ENCODE measurements at regions not wholly inside any gene's neighbourhood (a gene's known extent, or its start where the extent isn't known, plus 50 kb on each side); places are given as distances from the start of the nearest gene placed in this dataset.
A peak's percentile ranks its signal among the peaks of the same experiment; 100 is the strongest.

GRCh38 chr1:209446356-209446755 lies 137.2 kb upstream of the CAMK1G start:
- no peak for DNase-seq

DNA sequence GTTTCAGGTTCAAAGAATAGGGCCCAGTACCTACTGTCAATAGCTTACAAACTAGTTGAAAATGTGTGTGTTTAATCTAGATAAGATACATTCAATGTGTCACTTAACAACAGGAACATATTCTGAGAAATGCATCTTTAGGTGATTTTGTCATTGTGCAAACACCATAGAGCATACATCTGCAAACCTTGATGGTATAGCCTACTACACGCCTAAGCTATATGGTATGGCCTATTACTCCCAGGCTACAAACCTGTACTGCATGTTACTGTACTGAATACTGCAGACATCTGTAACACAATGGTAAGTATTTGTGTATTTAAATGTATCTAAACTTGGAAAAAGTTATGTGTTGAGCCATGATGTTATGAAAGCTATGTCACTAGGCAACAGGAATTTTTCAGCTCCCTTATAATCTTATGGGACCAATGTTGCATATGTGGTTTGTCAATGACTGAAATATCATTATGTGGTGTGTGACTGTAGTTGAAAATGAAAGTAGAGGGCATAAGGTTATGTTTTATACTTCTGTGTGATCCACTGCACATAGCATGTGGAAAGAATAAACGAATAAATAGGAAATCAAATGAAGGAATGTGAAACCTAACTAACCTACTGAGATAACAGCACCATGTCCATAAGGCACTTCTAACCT lies 129.0 kb upstream of the CAMK1G start:
- no peak for DNase-seq

- no peak for DNase-seq
These were observed 128.4 kb upstream of the CAMK1G start for GRCh38 chr1:209455145-209455544.

DNA sequence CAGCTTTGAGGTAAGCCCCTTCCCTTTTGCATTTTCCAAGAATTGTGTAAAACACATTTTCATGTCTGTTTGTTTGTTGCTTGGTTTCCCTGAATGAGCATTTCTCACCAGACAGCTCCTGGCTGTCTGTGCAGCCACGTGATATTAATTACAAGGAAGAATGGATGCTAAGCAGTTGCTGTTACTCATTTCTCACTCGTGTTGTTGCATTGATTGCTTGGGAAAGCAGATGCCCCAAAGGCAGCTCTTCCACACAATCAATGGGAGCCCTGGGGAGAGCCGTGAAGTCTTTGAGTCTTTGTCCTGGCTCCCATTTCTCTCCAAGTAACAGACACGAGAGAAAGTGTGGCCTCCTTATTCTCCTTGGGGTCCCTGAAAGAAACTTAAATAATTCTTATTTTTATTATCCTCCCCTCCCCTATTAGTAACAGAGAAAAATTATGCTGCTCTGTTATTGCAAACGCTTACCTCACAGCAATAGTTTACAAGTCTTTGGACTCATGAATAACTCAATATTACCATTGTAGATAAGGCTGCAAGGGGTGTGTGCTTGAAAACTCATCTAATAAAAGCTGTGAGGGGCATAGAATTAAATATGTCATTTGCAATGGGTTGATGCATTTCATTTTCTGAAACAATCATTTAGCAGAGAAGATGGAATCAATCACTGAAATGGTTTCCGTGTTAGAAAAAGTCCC lies 127.7 kb upstream of the CAMK1G start:
- no peak for DNase-seq

GRCh38 chr1:209456878-209457277 lies 126.6 kb upstream of the CAMK1G start:
- no peak for DNase-seq

DNA sequence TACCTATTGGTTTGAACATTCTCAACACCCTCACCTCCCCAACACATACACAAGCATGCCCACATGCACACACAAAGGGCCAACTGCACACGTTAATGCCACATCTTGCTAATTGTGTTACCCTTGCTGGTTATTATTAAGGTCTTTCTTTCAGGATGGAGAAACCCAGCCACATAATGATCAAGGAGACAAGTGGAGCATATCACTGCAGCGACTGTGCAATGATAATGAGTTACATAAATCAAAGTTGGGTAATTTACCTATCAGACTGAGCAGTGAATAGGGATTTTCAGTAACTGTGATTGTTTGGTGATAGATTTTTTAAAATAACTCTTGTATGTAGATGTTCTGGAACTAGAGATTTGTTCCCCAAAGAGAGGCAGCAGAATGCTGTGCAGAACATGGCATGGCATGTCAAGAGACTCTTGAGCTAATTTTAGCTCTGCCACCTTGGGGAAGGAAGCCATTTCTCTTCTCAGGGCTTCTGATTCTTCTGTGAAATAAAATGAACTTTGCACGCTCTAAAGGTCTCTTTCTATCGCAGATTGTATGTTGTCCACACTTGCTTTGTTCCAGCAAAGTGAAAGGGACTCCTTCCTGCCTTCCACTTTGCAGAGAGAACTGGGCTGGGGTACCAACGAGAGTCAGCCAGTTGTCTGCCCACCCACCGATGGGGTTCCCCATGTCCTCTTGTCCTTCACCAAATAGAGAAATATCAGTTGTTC lies 126.0 kb upstream of the CAMK1G start:
- DNase-seq, result no peak

DNA sequence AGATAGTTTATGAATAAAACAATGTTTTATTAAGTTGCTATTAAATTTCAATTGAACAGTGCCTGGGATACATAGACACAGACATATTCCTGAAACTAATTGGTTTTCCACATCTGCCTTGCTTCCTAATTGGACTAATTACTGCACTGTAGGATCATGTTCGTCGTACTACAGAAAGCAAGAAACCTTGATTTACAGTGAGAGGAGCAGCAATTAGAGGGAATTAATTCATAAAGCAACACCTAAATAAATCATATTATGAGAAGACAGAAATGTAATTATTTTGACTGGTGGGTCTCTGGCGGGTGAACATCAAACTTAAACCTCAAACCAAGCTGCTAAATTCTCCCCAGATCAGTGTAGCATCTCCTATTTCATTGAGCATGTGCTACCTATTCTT lies 124.6 kb upstream of the CAMK1G start:
- DNase-seq, result no peak

GRCh38 chr1:209461168-209461567 lies 122.3 kb upstream of the CAMK1G start:
- DNase-seq, result no peak

- no peak for DNase-seq
These were observed 121.1 kb upstream of the CAMK1G start for GRCh38 chr1:209462433-209462832.

GRCh38 chr1:209463441-209463840 lies 120.1 kb upstream of the CAMK1G start:
- DNase-seq, result no peak

DNA sequence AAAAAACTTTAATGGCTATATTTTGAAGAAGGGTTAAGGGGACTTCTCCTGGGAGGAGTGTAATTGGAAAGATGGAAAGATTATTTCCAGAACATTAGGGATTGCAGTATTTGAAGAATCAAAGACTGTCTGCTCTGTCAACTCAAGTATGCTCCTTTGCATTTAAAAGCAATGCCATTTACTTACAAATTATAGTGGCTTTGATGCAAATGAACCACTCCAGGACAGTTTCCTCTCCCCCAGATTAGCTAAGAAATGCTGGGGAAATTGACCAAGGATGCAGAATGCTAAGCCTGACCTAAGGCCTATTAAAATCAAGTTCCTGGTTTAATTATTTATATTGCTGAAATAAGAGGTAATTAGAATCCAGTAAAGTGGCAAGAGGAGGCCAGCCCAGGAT lies 110.5 kb upstream of the CAMK1G start:
- no peak for DNase-seq

- DNase-seq, result no peak
These were observed 103.2 kb upstream of the CAMK1G start for GRCh38 chr1:209480345-209480744.

- no peak for DNase-seq
These were observed 99.8 kb upstream of the CAMK1G start for GRCh38 chr1:209483691-209484090.

DNA sequence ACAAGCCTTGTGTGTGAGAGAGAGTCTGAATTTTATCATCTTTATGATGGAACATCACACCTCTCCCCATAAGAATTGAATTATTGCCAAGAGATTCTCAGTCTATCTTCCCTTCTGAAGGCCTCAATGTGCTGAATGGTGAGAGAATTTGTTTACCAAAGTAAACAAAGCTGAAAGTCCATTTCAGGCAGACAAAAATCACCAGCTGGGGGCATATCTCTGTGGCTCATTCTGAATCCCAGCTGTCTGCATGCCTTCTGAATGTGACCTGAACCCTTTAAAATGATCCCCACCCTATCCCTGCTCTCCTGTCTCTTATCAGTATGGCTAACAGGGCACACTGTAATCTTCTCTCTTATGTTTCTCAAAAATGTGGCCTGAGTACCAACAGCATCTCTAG lies 99.1 kb upstream of the CAMK1G start:
- DNase-seq, result no peak

GRCh38 chr1:209485167-209485566 lies 98.3 kb upstream of the CAMK1G start:
- no peak for DNase-seq

DNA sequence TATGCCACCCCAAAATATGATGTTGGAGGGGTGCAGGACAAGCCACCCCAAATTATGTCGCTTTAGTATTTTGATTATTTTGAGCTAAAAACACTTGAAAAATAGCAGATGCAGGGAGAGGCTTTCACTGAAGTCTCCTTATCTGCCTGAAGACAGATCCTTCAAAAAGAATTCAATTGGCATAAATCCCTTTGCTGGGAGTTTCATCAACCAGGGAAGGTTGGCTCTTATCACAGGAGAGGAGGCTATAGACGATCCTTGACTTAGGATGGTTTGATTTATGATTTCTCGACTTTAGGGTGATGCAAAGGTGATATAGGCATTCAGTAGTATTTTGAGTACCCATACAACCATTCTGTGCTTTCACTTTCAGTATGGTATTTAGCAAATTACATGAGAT lies 97.8 kb upstream of the CAMK1G start:
- no peak for DNase-seq

DNA sequence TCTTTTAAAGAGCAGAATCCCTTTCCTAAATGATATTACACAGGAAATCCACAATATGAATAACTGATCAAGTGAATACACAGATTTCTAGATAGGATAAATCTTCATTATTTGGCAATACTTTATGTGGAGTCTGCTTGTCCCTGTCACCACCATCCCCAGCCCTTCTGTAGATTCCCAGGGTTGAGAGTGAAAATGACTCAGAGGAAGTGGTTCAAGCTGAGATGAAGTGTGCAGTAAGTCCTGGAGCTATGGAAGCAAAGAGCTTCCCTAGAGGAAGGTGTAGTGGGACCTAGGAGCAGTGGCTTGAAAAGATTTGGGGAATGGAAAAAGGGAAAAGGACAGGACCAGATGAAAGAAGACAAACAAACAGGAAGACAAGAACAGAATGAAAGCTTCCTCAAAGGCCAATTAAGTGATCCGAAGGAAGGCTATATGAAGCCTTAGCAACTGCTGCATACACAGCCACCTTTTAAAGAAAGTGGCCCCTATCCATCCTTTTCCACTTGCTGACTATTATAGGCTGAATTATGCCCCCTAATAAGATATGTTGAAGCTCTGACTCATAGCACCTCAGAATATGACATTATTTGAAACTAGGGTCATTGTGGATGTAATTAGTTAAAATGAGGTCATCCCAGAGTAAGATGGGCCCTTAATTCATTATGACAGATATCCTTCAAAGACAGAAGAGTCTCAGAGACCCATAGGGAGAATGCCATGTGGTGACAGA lies 96.5 kb upstream of the CAMK1G start:
- no peak for DNase-seq

GRCh38 chr1:209490013-209490412 lies 93.5 kb upstream of the CAMK1G start:
- DNase-seq, result peak in 1 of 2 donors; percentile 31

GRCh38 chr1:209491031-209491430 lies 92.5 kb upstream of the CAMK1G start:
- DNase-seq, result no peak

DNA sequence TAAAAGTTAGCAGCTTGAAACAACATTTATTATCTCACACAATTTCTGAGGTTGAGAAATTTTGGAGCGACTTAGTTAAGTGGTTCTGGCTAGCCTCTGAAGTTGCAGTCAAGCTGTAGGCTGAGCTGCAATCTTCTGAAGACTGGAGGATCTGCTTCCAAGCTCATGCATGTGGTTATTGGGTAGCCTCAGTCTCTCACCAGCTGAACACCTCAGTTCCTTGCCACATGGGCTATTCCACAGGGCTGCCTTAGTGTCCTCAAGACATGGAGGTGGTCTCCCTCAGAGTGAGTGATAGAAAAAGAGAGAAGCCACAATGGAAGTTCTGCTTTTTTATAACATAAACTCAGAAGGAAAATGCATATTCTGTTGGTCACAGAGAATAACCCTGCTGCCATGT lies 92.0 kb upstream of the CAMK1G start:
- DNase-seq, result no peak

DNA sequence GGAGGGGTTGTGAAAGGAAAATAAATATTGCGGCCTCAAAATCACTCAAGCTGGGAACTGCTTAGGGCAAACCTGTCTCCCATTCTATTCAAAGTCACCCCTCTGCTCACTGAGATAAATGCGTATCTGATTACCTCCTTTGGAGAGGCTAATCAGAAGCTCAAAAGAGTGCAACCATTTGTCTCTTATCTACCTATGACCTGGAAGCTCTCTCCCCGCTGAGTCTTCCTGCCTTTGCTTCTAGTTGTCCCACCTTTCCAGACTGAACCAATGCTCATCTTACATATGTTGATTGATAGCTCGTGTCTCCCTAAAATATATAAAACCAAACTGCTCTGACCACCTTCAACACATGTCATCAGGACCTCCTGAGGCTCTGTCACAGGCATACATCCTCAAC lies 91.6 kb upstream of the CAMK1G start:
- DNase-seq, result no peak

- no peak for DNase-seq
These were observed 90.0 kb upstream of the CAMK1G start for GRCh38 chr1:209493559-209493958.

DNA sequence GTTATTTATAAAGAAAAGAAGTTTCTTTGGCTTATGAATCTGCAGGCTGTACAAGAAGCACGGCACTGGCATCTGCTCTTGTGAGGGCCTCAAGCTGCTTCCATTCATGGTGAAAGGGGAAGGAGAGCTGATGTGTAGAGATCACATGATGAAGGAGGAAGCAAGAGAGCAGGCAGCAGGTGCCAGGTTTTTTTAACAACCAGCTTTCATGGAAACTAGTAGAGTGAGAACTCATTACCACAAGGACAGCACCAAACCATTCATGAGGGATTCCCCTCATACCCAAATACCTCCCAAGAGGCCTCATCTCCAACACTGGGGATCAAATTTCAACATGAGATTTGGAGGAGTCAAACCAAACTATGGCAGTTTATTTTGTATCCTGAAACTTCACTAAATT lies 85.8 kb upstream of the CAMK1G start:
- DNase-seq, result no peak

DNA sequence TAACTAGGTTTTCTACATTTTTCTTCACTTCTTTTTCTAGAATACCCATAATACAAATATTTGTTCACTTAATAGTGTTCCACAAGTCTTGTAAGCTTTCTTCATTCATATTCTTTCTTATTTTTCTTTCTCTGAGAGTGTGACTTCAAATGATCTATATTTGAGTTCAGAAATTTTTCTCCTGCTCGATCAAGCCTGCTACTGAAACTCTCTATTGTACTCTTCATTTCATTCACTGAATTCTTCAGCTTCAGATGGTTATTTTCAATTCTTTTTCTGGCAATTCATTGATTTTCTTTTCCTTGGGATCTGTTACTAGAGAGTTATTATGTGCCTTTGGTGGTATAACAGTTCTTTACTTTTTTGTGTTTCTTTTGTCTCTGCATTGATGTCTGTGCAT lies 82.5 kb upstream of the CAMK1G start:
- no peak for DNase-seq

Measured in hippocampal formation (tissue), 2 donors.